HG03575 (cell line): ENCODE measurements at regions not wholly inside any gene's neighbourhood (a gene's known extent, or its start where the extent isn't known, plus 50 kb on each side); places are given as distances from the start of the nearest gene placed in this dataset.
"Not testable (repeated sequence)": the region's sequence is repeated elsewhere in the genome, so short reads cannot be mapped to it uniquely, and the experiment has no call there.

Source experiments
- ATAC-seq: cut with Tn5 transposase; IDR thresholded peaks from one replicate; pipeline ENCODE4 v1.9.1; 2021; ENCODE audit not compliant: unreplicated experiment, insufficient number of reproducible peaks, low FRiP score; ENCODE audit errors: extremely low read depth

GRCh38 chr11:24206511-24206910 lies 290.3 kb upstream of the LUZP2 start:
- no peak for ATAC-seq

GRCh38 chr11:24216488-24216887 lies 280.4 kb upstream of the LUZP2 start:
- no peak for ATAC-seq

- not testable (repeated sequence) for ATAC-seq
These were observed 279.5 kb upstream of the LUZP2 start for GRCh38 chr11:24217319-24217718.

DNA sequence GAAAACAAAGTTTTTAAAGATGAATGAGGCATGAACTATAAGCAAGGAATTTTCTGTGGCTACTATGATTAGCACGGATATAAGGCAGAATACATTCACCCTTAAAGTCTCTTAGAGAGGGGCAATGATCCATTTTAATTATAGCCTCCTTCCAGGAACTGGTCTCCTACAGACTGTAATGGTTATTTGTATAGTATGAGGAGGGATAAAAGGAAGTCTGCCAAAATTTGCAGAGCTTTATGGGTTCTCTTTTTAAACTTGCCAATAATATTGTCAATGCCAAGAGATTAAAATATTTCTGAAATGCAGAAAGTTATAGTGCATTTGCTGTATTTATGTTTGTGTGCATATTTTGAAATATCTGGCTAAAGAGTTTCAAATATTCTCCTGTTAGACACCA lies 271.4 kb upstream of the LUZP2 start:
- no peak for ATAC-seq

GRCh38 chr11:24226606-24227005 lies 270.2 kb upstream of the LUZP2 start:
- ATAC-seq = no peak

DNA sequence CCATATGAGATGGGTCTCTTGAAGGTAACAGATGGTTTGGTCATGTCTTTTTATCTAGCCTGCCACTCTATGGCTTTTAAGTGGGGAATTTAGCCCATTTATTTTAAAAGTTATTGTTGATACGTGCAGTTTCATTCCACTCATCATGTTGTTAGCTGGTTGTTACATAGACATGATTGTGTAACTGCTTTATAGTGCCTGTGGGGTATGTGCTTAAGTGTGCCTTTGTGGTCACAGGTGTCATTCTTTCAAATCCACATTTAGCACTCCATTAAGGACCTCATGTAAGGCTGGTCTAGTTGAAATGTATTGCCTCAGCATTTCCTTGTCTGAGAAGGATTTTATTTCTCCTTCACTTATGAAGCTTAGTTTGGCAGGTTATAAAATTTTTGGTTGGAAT lies 263.8 kb upstream of the LUZP2 start:
- ATAC-seq = no peak

DNA sequence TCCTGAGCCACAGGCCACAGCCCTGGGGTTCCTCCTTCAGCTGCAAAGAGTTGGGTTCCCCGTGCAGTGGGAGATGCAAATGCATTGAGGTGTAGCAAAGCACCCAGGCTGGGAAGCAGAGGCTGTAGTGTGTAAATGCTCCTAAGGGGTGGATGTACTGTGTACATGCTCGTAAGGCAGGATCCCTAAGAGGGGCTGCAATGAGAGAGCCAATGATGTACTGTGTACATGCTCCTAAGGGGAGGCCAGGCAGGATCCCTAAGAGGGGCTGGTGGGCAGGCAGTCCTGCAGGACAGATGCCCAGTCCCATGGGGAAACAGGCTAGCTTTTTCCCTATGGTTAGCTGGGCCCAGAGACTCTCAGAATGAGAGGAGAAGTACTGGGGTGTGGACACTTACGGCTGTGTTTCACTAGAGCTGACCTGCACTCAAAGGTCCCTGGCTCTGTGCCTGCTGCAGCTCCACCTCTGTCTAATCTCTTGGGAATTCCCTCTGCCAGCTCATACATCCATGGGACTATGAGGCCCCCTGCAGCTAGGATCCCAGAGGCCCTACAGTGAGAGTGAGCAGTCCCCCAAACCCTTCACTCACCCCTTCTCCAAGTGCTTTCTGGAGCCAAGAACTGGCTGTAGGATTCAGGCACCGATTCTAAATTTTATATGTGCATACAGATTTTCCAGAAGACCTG lies 261.9 kb upstream of the LUZP2 start:
- ATAC-seq = no peak

- no peak for ATAC-seq
These were observed 257.8 kb upstream of the LUZP2 start for GRCh38 chr11:24238771-24239645.

DNA sequence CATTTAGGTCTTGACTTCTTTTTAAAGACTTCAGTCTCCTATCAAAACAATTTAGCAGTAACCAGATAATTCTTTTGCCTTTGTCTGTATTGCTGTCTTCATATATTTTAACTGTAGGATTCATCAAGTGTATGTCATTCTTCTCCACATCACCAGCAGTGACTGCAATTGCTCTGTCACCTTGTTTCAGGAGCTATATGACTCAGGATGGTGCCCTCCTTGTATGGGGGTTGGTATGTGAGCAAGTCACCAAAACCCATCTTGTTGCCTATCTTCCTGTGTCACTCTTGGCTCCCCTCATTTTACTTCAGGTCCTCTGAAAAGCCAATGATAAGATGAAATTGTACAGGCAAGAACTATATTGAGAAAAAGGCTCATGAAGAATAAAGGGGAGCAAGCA lies 256.9 kb upstream of the LUZP2 start:
- no peak for ATAC-seq

DNA sequence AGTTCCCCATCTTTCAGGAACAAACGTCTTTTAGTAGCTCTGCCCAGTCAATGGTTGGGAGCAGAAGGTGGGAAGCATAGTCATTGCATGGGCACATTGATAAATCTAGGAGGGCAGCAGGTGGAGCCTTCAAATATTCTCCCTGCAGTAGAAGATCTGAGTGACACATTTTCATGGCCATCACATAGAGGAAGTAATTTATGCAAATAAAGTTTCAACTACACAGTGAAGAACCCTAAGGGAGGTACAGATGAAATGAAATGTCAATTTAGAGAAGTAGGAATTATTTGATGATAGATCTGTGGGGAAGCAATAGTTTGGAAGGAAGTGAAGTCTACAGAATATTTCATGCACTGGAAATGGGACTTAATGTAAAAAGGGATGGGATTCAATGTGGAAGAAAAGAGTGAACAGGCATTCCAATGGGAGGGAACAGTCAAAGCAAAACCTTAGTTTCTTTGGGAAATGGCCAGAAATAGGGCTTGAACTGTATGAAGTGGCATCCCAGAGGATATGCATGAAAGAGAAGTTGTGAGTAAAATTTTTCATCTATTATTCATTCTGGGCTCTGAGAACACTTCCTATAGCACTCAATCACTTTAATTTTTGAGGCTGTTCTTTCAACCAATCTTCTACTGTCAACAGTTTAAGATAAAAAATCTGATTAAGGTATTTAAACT lies 256.2 kb upstream of the LUZP2 start:
- ATAC-seq = no peak

DNA sequence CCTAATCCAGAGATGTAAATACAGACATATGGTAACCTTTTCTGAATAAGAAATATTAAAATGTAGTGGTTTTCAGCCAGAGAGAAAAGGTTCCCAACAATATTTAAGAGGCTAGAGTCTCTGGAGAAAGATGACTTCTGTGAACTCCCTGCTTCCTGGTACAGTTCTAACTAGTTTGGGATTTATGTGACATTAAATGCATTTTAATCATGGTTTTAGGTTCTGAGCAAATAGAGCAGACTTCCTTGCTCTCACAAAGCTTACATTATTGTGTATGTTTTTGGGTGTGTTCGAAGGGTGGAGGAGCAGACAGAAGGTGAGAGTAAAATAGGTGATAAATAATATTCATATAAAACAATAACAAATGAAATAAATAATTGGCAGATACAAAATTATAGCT lies 250.1 kb upstream of the LUZP2 start:
- no peak for ATAC-seq

GRCh38 chr11:24247846-24248245 lies 249.0 kb upstream of the LUZP2 start:
- ATAC-seq = no peak

DNA sequence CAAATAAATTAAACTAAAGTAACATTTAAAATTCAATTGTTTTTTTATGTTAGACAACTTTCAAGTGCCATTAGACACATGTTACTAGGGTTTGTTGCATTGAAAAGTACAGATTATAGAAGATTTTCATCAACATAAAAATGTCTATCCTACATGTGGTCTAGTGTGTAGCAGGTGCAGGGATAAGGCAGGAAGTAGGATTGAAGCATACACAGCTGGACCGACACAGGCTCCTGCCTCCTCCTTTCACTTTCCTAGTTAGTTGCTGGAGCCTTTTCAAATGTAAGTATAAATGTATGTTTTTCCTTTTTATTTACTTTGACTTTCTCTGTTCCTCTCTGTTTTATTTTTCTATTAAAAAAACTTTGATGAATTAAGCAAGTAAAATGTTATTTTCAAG lies 246.9 kb upstream of the LUZP2 start:
- no peak for ATAC-seq

DNA sequence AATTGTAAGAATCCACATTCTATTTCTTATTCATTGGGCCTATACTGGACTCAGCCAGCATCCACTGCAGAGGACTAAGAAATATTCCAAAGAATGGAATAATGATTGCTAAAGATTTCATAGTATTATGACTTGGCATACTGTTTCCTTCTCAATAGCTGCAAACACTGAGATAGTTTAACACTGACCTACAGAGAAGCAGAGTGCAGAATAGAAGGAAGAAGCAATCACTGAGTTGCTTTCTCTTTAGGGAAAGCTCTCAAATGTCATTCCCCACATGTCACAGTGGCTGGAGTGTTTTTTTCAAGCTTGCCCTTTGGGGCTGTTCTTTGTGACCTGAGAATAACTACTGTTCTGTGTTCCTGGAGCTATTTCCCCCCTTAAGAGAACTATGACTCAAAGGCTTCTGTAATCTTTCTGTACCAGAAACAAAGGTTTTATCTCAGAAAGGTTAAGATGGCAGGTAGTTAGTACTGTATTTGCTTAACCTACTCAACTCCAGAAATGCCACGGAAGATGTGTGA lies 243.6 kb upstream of the LUZP2 start:
- ATAC-seq = no peak

GRCh38 chr11:24264868-24265267 lies 232.0 kb upstream of the LUZP2 start:
- no peak for ATAC-seq

GRCh38 chr11:24267014-24267413 lies 229.8 kb upstream of the LUZP2 start:
- no peak for ATAC-seq

DNA sequence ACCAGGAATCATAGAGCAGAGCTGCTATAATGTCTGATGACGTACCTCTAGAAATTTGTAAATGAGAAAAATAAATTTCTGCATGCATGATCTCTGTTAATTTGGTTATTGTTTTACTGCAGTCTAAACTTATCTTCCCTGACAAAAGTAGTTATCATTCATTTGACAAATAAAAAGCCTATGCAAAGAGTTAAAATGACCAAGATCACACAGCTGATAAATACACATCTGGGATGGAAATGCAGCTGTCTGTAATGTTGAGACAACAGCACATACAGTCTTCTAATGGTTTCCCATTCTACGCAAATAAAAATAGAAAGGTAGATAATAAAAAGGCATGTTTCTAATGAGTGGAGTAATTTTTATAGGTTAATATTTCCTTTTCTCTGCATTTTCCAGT lies 225.1 kb upstream of the LUZP2 start:
- ATAC-seq = no peak

GRCh38 chr11:24274214-24274781 lies 222.6 kb upstream of the LUZP2 start:
- ATAC-seq = not testable (repeated sequence)

DNA sequence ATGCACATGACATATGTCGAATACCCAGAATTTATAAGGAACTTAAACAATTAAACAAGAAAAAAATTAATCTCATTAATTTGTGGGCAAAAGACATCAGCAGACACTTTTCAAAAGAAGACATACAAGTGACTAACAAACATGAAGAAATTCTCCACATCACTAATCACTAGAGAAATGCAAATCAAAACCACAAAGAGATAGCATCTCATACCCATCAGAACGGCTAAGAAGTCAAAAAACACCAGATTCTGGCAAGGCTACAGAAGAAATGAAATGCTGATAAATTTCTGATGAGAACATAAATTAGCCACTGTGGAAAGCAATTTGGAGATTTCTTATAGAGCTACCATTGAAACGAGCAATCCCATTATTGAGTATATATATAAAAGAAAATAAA lies 210.6 kb upstream of the LUZP2 start:
- ATAC-seq = no peak
